ENCODE measurements at regions not wholly inside any gene's neighbourhood (a gene's known extent, or its start where the extent isn't known, plus 50 kb on each side); places are given as distances from the start of the nearest gene placed in this dataset.
A peak's percentile ranks its signal among the peaks of the same experiment; 100 is the strongest.

- DNase-seq (ENCODE audit: low read depth, low spot score) = no peak
- ChIA-PET POLR2A (no interaction called here), RAD21 (ENCODE audit: low non-redundant PET in 1 of 2, low total read pairs in 2 of 2, uncharacterized antibody in 2 of 2, unreplicated experiment in 2 of 2) (no interaction called here), CTCF (no interaction called here)
- H3K9me3 ChIP-seq (ENCODE audit: control insufficient read depth in 1 of 2, insufficient read depth in 1 of 2, low read depth in 1 of 2, low read length in 2 of 2) = no peaks in the 10 kb centered on the region
- H3K4me3 ChIP-seq (replicated peaks in 1 of 2; ENCODE audit: low read depth in 1 of 2, low read length in 2 of 2) = no peak overlapping the region
- intact Hi-C loops (cut with micrococcal nuclease) = no loop called here
- ATAC-seq = no peak
- BruUV-seq (replicated peaks) = no TSS peak
- no peak overlapping the region for H3K9ac ChIP-seq (ENCODE audit: low read length)
- H3K36me3 ChIP-seq (ENCODE audit: control insufficient read depth in 1 of 2, insufficient read depth in 2 of 2, low read length in 2 of 2) = no peaks in the 10 kb centered on the region
- no peak overlapping the region for H3K27ac ChIP-seq (ENCODE audit: low read depth, low read length)
- H3K4me1 ChIP-seq (ENCODE audit: control insufficient read depth in 1 of 2, insufficient read depth in 2 of 2, low read length in 2 of 2) = peaks cover 6 to 13% of the 10 kb centered on the region in 2 experiments; a peak in 3 of 4 replicates
- no peak overlapping the region for H2AFZ ChIP-seq (ENCODE audit: low read depth, low read length, poor library complexity, severe bottlenecking)
- no peaks in the 10 kb centered on the region for H4K20me1 ChIP-seq (ENCODE audit: insufficient read depth)
- H3K4me2 ChIP-seq (ENCODE audit: low read length) = no peak overlapping the region
- no peaks in the 10 kb centered on the region for H3K79me2 ChIP-seq (ENCODE audit: insufficient read depth, low read length)
- no peaks in the 10 kb centered on the region for H3K27me3 ChIP-seq (ENCODE audit: insufficient read depth, low read length)
- TF ChIP-seq ELF1 (IDR thresholded peaks at IDR 0.05; ENCODE audit: borderline replicate concordance, low read depth) (no peak), ZNF274 (IDR thresholded peaks at IDR 0.05; ENCODE audit: low read depth, low read length) (no peak), MAX (IDR thresholded peaks at IDR 0.05) (no peak), CEBPB (IDR thresholded peaks at IDR 0.05; ENCODE audit: low read depth) (no peak), SIN3A (IDR thresholded peaks at IDR 0.05; ENCODE audit: low read depth) (no peak), FOSL1 (IDR thresholded peaks at IDR 0.05; ENCODE audit: low read depth) (no peak), TCF7L2 (IDR thresholded peaks at IDR 0.05; ENCODE audit: borderline replicate concordance, extremely low read depth, insufficient read depth, insufficient read length) (no peak), ATF3 (IDR thresholded peaks at IDR 0.05) (no peak)
- no peaks in the 10 kb centered on the region for H3K9me2 ChIP-seq (ENCODE audit: insufficient read depth)
Observed at GRCh38 chr3:159619341-159619885, 369.2 kb upstream of the IL12A start.

GRCh38 chr3:159620281-159620680 lies 368.4 kb upstream of the IL12A start:
- peak overlapping the region; percentile 39; the same call in 1 of the 2 replicates for H3K4me2 ChIP-seq (ENCODE audit: low read length)
- H4K20me1 ChIP-seq (ENCODE audit: insufficient read depth) = no peaks in the 10 kb centered on the region
- no peak for DNase-seq (ENCODE audit: low read depth, low spot score)
- no peak overlapping the region for H3K4me3 ChIP-seq (replicated peaks in 1 of 2; ENCODE audit: low read depth in 1 of 2, low read length in 2 of 2)
- H2AFZ ChIP-seq (ENCODE audit: low read depth, low read length, poor library complexity, severe bottlenecking) = no peak overlapping the region
- H3K4me1 ChIP-seq (ENCODE audit: control insufficient read depth in 1 of 2, insufficient read depth in 2 of 2, low read length in 2 of 2) = peaks cover 6 to 13% of the 10 kb centered on the region in 2 experiments; a peak in 3 of 4 replicates
- POLR2A ChIA-PET = no interaction called here
- no peaks in the 10 kb centered on the region for H3K79me2 ChIP-seq (ENCODE audit: insufficient read depth, low read length)
- no peak for TF ChIP-seq TCF7L2 (IDR thresholded peaks at IDR 0.05; ENCODE audit: borderline replicate concordance, extremely low read depth, insufficient read depth, insufficient read length)
- TF ChIP-seq EZH2 (IDR thresholded peaks at IDR 0.05) = no peak
- no peak for TF ChIP-seq YY1 (IDR thresholded peaks at IDR 0.05; ENCODE audit: extremely low read depth, insufficient replicate concordance, low read depth, low read length)
- H3K27me3 ChIP-seq (ENCODE audit: insufficient read depth, low read length) = no peaks in the 10 kb centered on the region
- BruUV-seq (replicated peaks) = no TSS peak
- no peaks in the 10 kb centered on the region for H3K9me2 ChIP-seq (ENCODE audit: insufficient read depth)
- RAD21 ChIA-PET (ENCODE audit: low non-redundant PET in 1 of 2, low total read pairs in 2 of 2, uncharacterized antibody in 2 of 2, unreplicated experiment in 2 of 2) = no interaction called here
- H3K27ac ChIP-seq (ENCODE audit: low read depth, low read length) = no peak overlapping the region
- intact Hi-C loops (cut with micrococcal nuclease) = no loop called here
- ATAC-seq = peak; percentile 22; the same call in 1 of the 2 replicates
- H3K36me3 ChIP-seq (ENCODE audit: control insufficient read depth in 1 of 2, insufficient read depth in 2 of 2, low read length in 2 of 2) = no peaks in the 10 kb centered on the region
- CTCF ChIA-PET = interaction anchor here (0.9 kb wide), 1 partner anchor 386 kb away, joined by 3 read pairs; no protein-coding TSS in a partner anchor
- H3K9ac ChIP-seq (ENCODE audit: low read length) = no peak overlapping the region
- H3K9me3 ChIP-seq (ENCODE audit: control insufficient read depth in 1 of 2, insufficient read depth in 1 of 2, low read depth in 1 of 2, low read length in 2 of 2) = no peaks in the 10 kb centered on the region

All from HCT116 (cell line).